ENCODE measurements at regions not wholly inside any gene's neighbourhood (a gene's known extent, or its start where the extent isn't known, plus 50 kb on each side); places are given as distances from the start of the nearest gene placed in this dataset.

DNA sequence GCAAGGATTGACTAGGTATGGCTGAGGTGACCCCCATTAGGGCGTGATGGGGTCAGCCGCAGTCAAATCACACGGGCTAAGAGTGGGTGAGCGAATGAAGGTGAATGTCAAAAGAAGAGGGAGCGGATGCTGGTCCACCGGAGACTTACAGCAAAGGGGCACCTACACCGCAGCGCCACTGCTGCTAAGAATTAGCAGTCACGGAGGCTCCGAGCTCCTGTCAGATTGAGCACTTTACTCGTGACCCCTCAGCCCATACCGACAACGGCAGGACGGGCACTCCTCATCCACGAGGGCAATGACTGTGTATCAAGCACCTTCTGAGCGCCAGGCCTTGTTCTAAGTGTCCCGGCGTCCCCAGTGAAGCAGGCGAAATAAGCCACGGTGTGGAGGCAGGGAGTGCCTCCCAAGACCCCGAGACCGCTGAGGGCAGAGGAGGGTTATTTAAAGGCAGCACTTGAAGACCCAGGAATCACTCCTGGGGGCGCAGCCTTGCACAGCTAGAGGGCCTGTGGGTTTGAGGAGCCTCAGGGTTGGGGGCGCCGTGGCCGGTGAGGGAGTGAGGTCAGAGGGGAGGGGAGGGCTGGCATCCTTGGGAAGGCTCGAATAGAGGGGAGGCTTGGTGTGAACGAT, 61.6 kb upstream of the GATA2 start:
- no peak for DNase-seq (ENCODE audit: low spot score)
- ATAC-seq (ENCODE audit: low FRiP score): no peak
- TF ChIP-seq, protein P1, sequence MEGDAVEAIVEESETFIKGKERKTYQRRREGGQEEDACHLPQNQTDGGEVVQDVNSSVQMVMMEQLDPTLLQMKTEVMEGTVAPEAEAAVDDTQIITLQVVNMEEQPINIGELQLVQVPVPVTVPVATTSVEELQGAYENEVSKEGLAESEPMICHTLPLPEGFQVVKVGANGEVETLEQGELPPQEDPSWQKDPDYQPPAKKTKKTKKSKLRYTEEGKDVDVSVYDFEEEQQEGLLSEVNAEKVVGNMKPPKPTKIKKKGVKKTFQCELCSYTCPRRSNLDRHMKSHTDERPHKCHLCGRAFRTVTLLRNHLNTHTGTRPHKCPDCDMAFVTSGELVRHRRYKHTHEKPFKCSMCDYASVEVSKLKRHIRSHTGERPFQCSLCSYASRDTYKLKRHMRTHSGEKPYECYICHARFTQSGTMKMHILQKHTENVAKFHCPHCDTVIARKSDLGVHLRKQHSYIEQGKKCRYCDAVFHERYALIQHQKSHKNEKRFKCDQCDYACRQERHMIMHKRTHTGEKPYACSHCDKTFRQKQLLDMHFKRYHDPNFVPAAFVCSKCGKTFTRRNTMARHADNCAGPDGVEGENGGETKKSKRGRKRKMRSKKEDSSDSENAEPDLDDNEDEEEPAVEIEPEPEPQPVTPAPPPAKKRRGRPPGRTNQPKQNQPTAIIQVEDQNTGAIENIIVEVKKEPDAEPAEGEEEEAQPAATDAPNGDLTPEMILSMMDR (IDR thresholded peaks at IDR 0.05): no peak

DNA sequence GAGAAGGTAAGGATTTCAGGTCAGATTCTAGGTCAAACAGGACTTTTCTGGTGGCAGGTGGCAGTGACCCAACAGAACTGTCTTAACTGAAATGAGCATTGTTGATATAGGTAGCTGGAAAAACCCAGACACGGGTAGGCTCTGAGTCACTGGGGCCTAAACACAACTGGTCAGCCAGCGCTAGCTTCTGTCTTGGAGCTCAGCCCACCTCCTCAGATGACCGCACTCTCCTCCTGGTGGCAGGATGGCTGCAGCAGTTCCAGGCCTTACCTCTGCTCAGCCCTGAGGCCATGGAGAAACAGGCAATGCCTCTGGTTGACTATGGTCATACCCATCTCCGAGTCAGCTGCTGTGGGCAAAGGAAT, 61.1 kb upstream of the GATA2 start:
- TF ChIP-seq, protein P1 (IDR thresholded peaks at IDR 0.05): no peak
- DNase-seq (ENCODE audit: low spot score) (no peak), ATAC-seq (ENCODE audit: low FRiP score) (no peak)

DNA sequence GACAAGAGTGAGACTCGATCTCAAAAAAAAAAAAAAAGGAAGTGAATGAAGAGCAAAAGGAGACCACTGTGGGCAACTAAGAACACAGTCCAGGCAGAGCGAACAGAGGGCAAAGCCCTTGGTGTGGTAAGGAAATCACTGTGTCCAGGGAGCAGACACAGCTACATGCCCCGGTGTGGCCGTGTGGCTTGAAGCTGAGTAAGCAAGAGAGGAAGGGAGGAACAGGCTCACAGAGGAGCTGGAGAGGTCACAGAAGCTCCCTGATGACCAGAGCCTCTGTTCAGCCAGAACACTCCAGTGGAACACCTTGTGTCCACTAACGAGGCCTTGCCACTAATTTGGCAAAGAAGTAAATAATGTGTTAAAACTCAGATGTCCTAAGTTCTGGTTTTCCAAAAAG, 60.6 kb upstream of the GATA2 start:
- no peak for DNase-seq (ENCODE audit: low spot score)
- TF ChIP-seq, protein P1 (IDR thresholded peaks at IDR 0.05): no peak

DNA sequence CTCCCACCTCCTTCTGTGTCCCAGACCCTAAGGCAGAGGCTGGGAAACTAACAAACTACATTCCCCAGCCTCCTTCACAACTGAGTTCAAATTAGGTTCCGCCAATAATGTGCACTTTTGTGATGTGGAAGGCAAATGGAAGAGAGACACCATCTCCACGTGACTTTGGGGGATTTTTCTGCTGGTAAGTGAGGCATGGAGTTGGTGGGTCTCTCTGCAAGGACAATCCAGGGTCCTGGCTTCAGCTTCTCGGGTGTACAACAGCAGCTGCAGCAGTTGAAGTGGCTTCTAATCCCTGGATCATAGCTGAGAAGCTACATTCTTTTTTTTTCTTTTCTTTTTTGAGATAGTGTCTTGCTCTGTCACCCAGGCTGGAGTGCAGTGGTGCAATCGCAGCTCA, 58.9 kb upstream of the GATA2 start:
- DNase-seq (ENCODE audit: low spot score) (no peak), ATAC-seq (ENCODE audit: low FRiP score) (no peak)
- TF ChIP-seq, protein P1 (IDR thresholded peaks at IDR 0.05): no peak

More for the DNA sequence above, 60.6 kb upstream of the GATA2 start:
- ATAC-seq (ENCODE audit: low FRiP score): no peak

DNA sequence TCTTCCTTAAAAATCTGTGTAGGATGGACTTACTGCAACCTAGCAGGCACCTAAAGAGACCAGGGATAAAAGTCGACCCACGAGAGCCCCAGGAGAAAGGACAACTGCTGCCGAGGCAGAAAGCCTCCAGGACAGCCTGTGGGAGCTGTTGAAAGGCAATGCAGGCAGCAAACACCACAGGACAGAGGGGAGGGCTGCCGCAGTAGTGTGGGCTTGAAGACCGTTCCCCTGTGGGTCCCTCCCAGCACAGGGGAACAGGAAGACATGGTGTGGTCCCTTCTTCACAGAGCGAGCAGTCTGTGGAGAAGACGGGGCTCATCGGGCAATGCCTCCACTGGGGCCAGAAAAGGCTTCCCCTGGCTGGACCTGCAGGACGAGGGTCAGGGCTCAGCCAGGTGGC, 58.5 kb upstream of the GATA2 start:
- TF ChIP-seq, protein P1 (IDR thresholded peaks at IDR 0.05): no peak
- DNase-seq (ENCODE audit: low spot score): no peak
- no peak for ATAC-seq (ENCODE audit: low FRiP score)

DNA sequence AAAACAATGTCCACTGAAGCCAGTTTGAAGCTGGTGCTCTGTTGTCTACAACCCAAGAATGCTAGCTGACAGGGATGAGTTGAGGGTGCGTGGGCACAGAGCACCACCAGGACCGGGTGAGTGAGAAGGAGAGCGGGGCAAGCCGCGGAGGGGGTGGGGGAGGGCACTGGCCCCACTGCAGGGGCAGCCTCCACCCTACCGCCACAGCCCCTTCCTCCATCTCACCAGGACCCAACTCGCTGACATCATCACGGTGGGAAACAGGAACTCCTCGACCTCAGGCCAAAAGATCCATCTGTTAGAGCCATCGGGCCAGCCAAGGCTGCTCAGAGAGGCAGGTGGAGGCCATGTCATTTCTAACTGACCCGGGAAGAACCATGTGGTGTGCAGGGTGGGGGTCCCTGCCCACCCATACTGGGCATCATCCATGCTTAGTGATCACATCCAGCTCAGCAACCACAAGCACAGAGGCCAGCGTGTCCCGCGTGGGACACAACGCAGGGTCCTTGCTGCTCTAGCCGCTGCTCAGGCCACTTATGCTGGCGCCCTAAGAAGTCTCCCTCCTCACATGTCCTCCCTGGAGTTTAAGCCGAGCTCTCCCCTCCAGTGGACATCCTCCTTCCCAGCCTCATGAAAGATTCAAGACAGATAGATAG, 57.6 kb upstream of the GATA2 start:
- no peak for DNase-seq (ENCODE audit: low spot score)
- ATAC-seq (ENCODE audit: low FRiP score): no peak
- TF ChIP-seq, protein P1 (IDR thresholded peaks at IDR 0.05): no peak

DNA sequence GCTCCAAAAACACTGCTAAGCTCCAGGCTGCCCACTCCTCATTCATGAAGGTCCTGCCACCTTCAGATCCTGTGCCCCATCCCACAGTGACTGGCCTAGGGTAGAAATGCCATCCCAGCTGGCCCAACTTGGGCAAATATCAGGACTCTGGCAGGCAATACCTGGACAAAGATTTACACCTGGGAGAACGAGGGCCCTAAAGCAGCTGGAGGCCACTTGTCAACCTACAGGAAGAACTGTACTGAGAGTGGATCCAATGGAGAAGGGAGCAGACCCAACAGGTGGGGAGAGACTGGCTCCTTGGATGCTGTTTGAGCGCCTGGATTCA, 57.1 kb upstream of the GATA2 start:
- DNase-seq (ENCODE audit: low spot score) (no peak), ATAC-seq (ENCODE audit: low FRiP score) (no peak)
- TF ChIP-seq, protein P1 (IDR thresholded peaks at IDR 0.05): no peak

Data from omental fat pad (tissue), 3 donors.